Esophagus mucosa (tissue), 1 donor: ENCODE measurements at regions not wholly inside any gene's neighbourhood (a gene's known extent, or its start where the extent isn't known, plus 50 kb on each side); places are given as distances from the start of the nearest gene placed in this dataset.
"Not testable (repeated sequence)": the region's sequence is repeated elsewhere in the genome, so short reads cannot be mapped to it uniquely, and the experiment has no call there.

ENCODE experiments used
- ATAC-seq: fragments of 200-7000 bp; cut with Tn5 transposase; one replicate; pipeline ENCODE4 v1.9.1; 2020
- donor health status: DM: yes; HTN: yes; CAD: no.

GRCh38 chr6:26957399-26958127, 289.9 kb upstream of the PRSS16 start:
- ATAC-seq, result not testable (repeated sequence)

DNA sequence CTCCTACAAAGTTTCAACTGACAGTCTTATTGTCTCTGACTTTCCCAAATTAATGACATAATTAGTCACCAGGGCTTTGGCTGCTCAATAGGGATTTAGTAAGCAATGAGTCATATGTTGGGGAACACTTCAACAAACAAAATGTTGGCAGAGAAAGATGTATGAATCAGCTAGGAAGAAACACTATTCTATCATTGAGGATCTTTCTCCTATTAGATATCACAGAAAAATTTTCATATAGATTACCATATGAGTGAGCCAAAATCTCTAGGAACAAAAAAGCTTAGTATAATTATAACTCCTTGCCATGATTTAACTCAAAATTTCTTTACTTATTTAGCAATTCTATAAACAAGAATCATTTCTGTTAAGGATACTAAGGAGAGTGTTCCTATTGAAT, 286.3 kb upstream of the PRSS16 start:
- not testable (repeated sequence) for ATAC-seq

DNA sequence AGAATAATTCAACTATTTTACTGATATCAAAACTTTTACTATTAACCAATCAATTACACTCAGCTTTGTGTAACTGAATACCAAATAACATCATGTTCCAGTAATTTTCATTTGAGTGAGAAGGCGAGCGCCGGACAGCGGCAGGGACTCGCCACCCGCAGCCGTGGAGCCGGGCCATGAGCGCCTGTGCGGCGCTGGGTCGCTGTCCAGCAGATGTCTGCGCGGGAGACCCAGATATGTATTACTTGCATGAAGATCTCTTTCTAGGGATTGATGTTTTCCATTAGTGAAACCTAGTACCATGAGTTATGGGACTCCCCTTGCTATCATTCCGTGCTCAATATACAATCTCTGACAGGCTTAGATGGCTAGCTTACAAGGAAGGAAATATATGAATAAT, 245.1 kb upstream of the PRSS16 start:
- ATAC-seq, result no peak

- ATAC-seq, result no peak
Measured at GRCh38 chr6:27007020-27007419, 240.5 kb upstream of the PRSS16 start.

DNA sequence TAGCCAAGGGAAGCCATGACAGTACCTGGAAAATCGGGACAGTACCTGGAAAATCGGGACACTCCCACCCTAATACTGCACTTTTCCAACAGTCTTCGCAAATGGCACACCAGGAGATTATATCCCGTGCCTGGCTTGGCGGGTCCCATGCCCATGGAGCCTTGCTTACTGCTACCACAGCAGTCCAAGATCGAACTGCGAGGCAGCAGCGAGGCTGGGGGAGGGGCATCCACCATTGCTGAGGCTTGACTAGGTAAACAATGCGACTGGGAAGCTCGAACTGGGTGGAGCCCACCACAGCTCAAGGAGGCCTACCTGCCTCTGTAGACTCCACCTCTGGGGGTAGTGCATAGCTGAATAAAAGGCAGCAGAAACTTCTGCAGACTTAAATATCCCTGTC, 238.9 kb upstream of the PRSS16 start:
- not testable (repeated sequence) for ATAC-seq

DNA sequence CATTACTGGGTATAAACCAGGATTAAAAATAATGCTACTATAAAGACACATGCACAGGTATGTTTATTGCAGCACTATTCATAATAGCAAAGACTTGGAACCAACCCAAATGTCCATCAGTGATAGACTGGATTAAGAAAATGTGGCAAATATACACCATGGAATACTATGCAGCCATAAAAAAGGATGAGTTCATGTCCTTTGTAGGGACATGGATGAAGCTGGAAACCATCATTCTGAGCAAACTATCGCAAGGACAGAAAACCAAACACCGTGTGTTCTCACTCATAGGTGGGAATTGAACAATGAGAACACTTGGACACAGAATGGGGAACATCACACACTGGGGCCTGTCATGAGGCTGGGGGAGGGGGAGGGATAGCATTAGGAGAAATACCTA, 233.4 kb upstream of the PRSS16 start:
- not testable (repeated sequence) for ATAC-seq

- no peak for ATAC-seq
Measured at GRCh38 chr6:27016689-27017088, 230.8 kb upstream of the PRSS16 start.

GRCh38 chr6:27018401-27018800, 229.1 kb upstream of the PRSS16 start:
- ATAC-seq, result not testable (repeated sequence)

- peak; percentile 98 for ATAC-seq
Measured at GRCh38 chr6:27019651-27020552, 227.6 kb upstream of the PRSS16 start.

- no peak for ATAC-seq
Measured at GRCh38 chr6:27020553-27020880, 227.0 kb upstream of the PRSS16 start.

GRCh38 chr6:27023664-27024063, 223.8 kb upstream of the PRSS16 start:
- no peak for ATAC-seq

GRCh38 chr6:27025351-27025750, 222.2 kb upstream of the PRSS16 start:
- no peak for ATAC-seq

GRCh38 chr6:27026361-27026760, 221.1 kb upstream of the PRSS16 start:
- ATAC-seq, result no peak

GRCh38 chr6:27031302-27031701, 216.2 kb upstream of the PRSS16 start:
- no peak for ATAC-seq

- ATAC-seq, result no peak
Measured at GRCh38 chr6:27038498-27038897, 209.0 kb upstream of the PRSS16 start.

- ATAC-seq, result no peak
Measured at GRCh38 chr6:27040244-27041042, 207.1 kb upstream of the PRSS16 start.

GRCh38 chr6:27043244-27043643, 204.3 kb upstream of the PRSS16 start:
- ATAC-seq, result no peak

DNA sequence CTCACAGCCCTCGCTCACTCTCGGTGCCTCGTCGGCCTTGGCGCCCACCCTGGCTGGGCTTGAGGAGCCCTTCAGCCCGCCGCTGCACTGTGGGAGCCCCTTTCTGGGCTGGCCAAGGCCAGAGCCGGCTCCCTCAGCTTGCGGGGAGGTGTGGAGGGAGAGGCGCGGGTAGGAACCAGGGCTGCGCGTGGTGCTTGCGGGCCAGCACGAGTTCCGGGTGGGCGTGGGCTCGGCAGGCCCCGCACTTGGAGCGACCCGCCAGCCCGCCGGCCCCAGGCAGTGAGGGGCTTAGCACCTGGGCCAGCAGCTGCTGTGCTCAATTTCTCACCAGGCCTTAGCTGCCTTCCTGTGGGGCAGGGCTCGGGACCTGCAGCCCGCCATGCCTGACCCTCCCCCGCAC, 202.4 kb upstream of the PRSS16 start:
- ATAC-seq, result not testable (repeated sequence)

- ATAC-seq, result not testable (repeated sequence)
Measured at GRCh38 chr6:27047725-27048124, 199.8 kb upstream of the PRSS16 start.

GRCh38 chr6:27049863-27050781, 197.4 kb upstream of the PRSS16 start:
- peak; percentile 82 for ATAC-seq

DNA sequence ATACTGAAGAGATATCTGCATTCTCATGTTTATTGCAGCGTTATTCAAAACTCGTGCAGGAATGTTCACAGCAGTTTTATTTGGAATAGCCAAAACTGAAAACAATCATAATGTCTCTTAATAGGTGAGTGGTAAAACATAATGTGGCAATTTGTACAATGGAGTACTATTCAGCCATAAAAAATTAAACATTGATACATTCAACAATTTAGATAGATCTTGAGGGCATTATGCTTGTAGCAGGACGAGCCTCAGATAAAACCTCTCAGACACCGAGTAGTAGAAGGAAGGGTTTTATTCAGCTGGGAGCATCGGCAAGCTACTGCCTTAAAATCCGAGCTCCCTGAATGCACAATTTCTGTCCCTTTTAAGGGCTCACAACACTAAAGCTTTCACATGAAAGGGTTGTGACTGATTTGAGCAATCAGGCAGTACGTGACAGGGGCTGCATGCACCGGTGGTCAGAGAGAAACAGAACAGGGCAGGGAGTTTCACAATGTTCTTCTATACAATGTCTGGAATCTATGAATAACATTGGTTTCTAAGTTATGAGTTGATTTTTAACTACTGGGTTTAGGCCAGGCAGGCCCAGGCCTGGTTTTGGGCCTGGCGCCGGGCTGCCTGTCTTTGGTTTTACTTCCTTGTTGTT, 195.3 kb upstream of the PRSS16 start:
- ATAC-seq, result not testable (repeated sequence)

GRCh38 chr6:27052731-27053082, 194.8 kb upstream of the PRSS16 start:
- no peak for ATAC-seq
